AG04450 (cell line): ENCODE measurements at regions not wholly inside any gene's neighbourhood (a gene's known extent, or its start where the extent isn't known, plus 50 kb on each side); places are given as distances from the start of the nearest gene placed in this dataset.
A peak's percentile ranks its signal among the peaks of the same experiment; 100 is the strongest.

Experiments
- CTCF ChIA-PET: fragments of 300-600, 350-600 bp; formaldehyde crosslinking; extraction: SDS; loops from one replicate; lab custom pipeline; 2022; ENCODE audit warnings: antibody characterized with exemption, inconsistent platforms; lab: Charles Lee
- POLR2A ChIA-PET: fragments of 350-600 bp; formaldehyde crosslinking; extraction: SDS; loops from one replicate; lab custom pipeline; 2021; ENCODE audit warnings: antibody characterized with exemption, inconsistent platforms; lab: Yijun Ruan, JAX
- DNase-seq: peaks from one replicate; pipeline ENCODE4 v3.0.0-alpha.2; 2011; ENCODE audit warnings: low read depth, low spot score
- H3K27ac ChIP-seq: one replicate; pipeline ENCODE4 v1.5.1; 2012; ENCODE audit warnings: low read depth, low read length, control low read depth
- H3K27me3 ChIP-seq: one replicate; pipeline ENCODE4 v1.6.0; 2012; ENCODE audit warnings: low read length; ENCODE audit not compliant: control insufficient read depth, insufficient read depth
- H3K4me3 ChIP-seq: 2 replicates; pipeline ENCODE4 v1.5.1; 2011; ENCODE audit warnings: mild to moderate bottlenecking, low read depth, low read length, control low read depth
- H3K9me3 ChIP-seq: 2 replicates; pipeline ENCODE4 v1.5.1; 2012; ENCODE audit warnings: low read length; ENCODE audit not compliant: control insufficient read depth, insufficient read depth
- TF ChIP-seq, protein P1 (sequence below): IDR thresholded peaks from 2 replicates; pipeline ENCODE4 v1.5.1; 2011; ENCODE audit warnings: low read depth, low read length, control low read depth, inconsistent platforms

DNA sequence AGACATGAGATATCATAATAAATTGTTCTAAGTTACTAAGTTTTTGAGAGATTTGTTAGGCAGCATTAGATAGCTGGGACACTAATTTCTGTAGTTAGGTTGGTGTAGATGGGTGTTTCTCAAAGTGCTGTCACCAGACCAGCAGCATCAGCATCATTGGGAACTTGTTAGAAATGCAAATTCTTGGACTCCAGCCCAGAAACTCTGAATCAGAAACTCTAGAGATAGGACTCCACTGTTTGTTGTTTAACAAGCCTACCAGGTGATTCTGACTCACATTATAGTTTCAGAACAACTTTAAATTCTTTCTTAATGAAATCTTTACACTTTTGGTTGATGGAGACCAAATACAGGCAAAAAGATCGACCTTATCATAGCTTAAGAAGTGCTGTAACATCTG, 173.7 kb downstream of the PABPC4L start:
- DNase-seq = peak; percentile 13
- no peaks in the 10 kb centered on the region for H3K9me3 ChIP-seq
- TF ChIP-seq, protein P1, sequence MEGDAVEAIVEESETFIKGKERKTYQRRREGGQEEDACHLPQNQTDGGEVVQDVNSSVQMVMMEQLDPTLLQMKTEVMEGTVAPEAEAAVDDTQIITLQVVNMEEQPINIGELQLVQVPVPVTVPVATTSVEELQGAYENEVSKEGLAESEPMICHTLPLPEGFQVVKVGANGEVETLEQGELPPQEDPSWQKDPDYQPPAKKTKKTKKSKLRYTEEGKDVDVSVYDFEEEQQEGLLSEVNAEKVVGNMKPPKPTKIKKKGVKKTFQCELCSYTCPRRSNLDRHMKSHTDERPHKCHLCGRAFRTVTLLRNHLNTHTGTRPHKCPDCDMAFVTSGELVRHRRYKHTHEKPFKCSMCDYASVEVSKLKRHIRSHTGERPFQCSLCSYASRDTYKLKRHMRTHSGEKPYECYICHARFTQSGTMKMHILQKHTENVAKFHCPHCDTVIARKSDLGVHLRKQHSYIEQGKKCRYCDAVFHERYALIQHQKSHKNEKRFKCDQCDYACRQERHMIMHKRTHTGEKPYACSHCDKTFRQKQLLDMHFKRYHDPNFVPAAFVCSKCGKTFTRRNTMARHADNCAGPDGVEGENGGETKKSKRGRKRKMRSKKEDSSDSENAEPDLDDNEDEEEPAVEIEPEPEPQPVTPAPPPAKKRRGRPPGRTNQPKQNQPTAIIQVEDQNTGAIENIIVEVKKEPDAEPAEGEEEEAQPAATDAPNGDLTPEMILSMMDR = no peak
- ChIA-PET POLR2A (no interaction called here), CTCF (no interaction called here)
- no peaks in the 10 kb centered on the region for H3K27me3 ChIP-seq
- H3K4me3 ChIP-seq = no peak overlapping the region
- H3K27ac ChIP-seq = no peak overlapping the region

- POLR2A ChIA-PET = no interaction called here
- Histone ChIP-seq H3K27me3 (no peaks in the 10 kb centered on the region), H3K27ac (no peak overlapping the region), H3K4me3 (no peak overlapping the region), H3K9me3 (no peaks in the 10 kb centered on the region)
- TF ChIP-seq, protein P1 = peak; percentile 32
- CTCF ChIA-PET = interaction anchor here (0.6 to 0.7 kb wide), 2 partner anchors 23 to 43 kb away, joined by 3 read pairs; no protein-coding TSS in a partner anchor
- no peak for DNase-seq
Observed at GRCh38 chr4:134024251-134024650, 177.3 kb downstream of the PABPC4L start.

GRCh38 chr4:134019657-134020056, 181.9 kb downstream of the PABPC4L start:
- ChIA-PET CTCF (no interaction called here), POLR2A (no interaction called here)
- Histone ChIP-seq H3K4me3 (no peak overlapping the region), H3K27me3 (no peaks in the 10 kb centered on the region), H3K9me3 (no peaks in the 10 kb centered on the region), H3K27ac (no peak overlapping the region)
- TF ChIP-seq, protein P1 = no peak
- DNase-seq = no peak

DNA sequence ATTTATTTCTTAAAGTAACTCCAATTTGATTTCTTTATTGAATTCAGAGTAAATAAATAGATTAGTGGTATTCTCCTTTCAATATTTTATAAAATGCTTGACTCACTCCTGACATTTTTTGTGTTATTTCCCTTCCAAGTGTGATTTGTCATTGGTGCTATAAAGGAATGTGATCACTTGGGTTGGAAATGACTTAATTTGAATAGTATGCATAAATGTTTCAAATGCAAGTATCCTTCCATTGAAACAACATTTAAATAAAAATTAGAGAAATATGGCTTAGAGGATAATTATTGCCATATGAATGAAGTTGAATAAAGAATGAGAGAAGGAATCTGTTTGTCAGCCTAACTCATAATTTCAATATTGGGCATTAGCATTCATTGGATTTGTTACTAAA, 182.7 kb downstream of the PABPC4L start:
- POLR2A ChIA-PET = no interaction called here
- TF ChIP-seq, protein P1 = no peak
- CTCF ChIA-PET = no interaction called here
- Histone ChIP-seq H3K9me3 (no peaks in the 10 kb centered on the region), H3K4me3 (no peak overlapping the region), H3K27me3 (no peaks in the 10 kb centered on the region), H3K27ac (no peak overlapping the region)
- DNase-seq = no peak

- DNase-seq = no peak
- no peaks in the 10 kb centered on the region for H3K27me3 ChIP-seq
- H3K4me3 ChIP-seq = no peak overlapping the region
- TF ChIP-seq, protein P1 = no peak
- CTCF ChIA-PET = no interaction called here
- H3K27ac ChIP-seq = no peak overlapping the region
- POLR2A ChIA-PET = no interaction called here
- no peaks in the 10 kb centered on the region for H3K9me3 ChIP-seq
Observed at GRCh38 chr4:134001057-134001456, 200.5 kb downstream of the PABPC4L start.
